ENCODE measurements at regions not wholly inside any gene's neighbourhood (a gene's known extent, or its start where the extent isn't known, plus 50 kb on each side); places are given as distances from the start of the nearest gene placed in this dataset.

DNA sequence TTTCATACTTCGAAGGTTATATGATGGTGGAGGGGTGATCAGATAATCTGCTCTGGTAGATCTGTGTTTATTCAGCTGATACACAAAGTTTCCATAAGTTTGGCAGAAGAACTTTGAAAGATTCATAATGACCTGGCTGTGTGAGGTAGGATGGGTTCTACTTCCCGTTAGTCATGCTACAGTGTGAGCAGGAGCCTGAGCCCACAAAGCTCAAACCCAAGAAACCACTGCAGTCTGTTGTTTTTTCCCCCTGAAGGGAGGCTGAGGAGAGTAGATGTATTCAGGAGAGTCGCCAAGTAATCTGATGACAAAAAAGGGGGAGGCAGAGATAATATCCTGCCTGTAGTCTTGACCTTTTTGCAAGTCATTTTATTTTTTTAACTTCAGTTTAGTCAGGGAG lies 52.8 kb upstream of the PPP3CA start:
- H3K4me3 ChIP-seq (replicated peaks in 1 of 4; ENCODE audit: control extremely low read depth in 1 of 4, insufficient read depth in 1 of 4, low read depth in 3 of 4, low read length in 4 of 4) = no peak overlapping the region
- no peaks in the 10 kb centered on the region for H3K27me3 ChIP-seq (ENCODE audit: control insufficient read depth, insufficient read depth, low read length)
- H3K9ac ChIP-seq (ENCODE audit: insufficient read depth, low read length) = no peak overlapping the region
- H3K9me3 ChIP-seq (ENCODE audit: control insufficient read depth, insufficient read depth, low read depth, low read length) = no peaks in the 10 kb centered on the region
- peak overlapping the region; percentile 40 for H2AFZ ChIP-seq (ENCODE audit: low read length)
- no peaks in the 10 kb centered on the region for H3K79me2 ChIP-seq (ENCODE audit: control insufficient read depth, insufficient read depth, low read length)
- no peak overlapping the region for H3K27ac ChIP-seq (ENCODE audit: insufficient read depth, low read length)
- no peak for TF ChIP-seq EZH2 (IDR thresholded peaks at IDR 0.05; ENCODE audit: low read length, missing control alignments)
- TF ChIP-seq CTCF (conservative IDR thresholded peaks at IDR 0.05 in 1 of 2, IDR thresholded peaks at IDR 0.05 in 1 of 2; ENCODE audit: low read depth in 1 of 2, low read length in 2 of 2) = no peak
- no peaks in the 10 kb centered on the region for H3K4me1 ChIP-seq (ENCODE audit: control insufficient read depth, extremely low read depth, insufficient read depth, low read length)
- DNase-seq (ENCODE audit: low read depth in 2 of 2) = peak in 1 of 2 donors; percentile 94
- H3K4me2 ChIP-seq (ENCODE audit: extremely low read depth, insufficient read depth, low read length) = no peak overlapping the region
- H3K36me3 ChIP-seq (ENCODE audit: control insufficient read depth, insufficient read depth, low read length) = no peaks in the 10 kb centered on the region
- no peaks in the 10 kb centered on the region for H4K20me1 ChIP-seq (ENCODE audit: control insufficient read depth, extremely low read depth, insufficient read depth, low read length)

- Histone ChIP-seq H3K4me3 (replicated peaks in 1 of 4; ENCODE audit: control extremely low read depth in 1 of 4, insufficient read depth in 1 of 4, low read depth in 3 of 4, low read length in 4 of 4) (no peak overlapping the region), H2AFZ (ENCODE audit: low read length) (no peak overlapping the region), H3K4me1 (ENCODE audit: control insufficient read depth, extremely low read depth, insufficient read depth, low read length) (no peaks in the 10 kb centered on the region), H3K36me3 (ENCODE audit: control insufficient read depth, insufficient read depth, low read length) (no peaks in the 10 kb centered on the region), H3K27ac (ENCODE audit: insufficient read depth, low read length) (no peak overlapping the region), H3K9ac (ENCODE audit: insufficient read depth, low read length) (no peak overlapping the region), H3K9me3 (ENCODE audit: control insufficient read depth, insufficient read depth, low read depth, low read length) (no peaks in the 10 kb centered on the region), H3K79me2 (ENCODE audit: control insufficient read depth, insufficient read depth, low read length) (no peaks in the 10 kb centered on the region), H4K20me1 (ENCODE audit: control insufficient read depth, extremely low read depth, insufficient read depth, low read length) (no peaks in the 10 kb centered on the region), H3K4me2 (ENCODE audit: extremely low read depth, insufficient read depth, low read length) (no peak overlapping the region), H3K27me3 (ENCODE audit: control insufficient read depth, insufficient read depth, low read length) (no peaks in the 10 kb centered on the region)
- TF ChIP-seq EZH2 (IDR thresholded peaks at IDR 0.05; ENCODE audit: low read length, missing control alignments) = no peak
- DNase-seq (ENCODE audit: low read depth in 2 of 2) = no peak
These were observed 51.5 kb upstream of the PPP3CA start for GRCh38 chr4:101398807-101399206.
